Choroid plexus epithelial cell (primary cell): ENCODE measurements at regions not wholly inside any gene's neighbourhood (a gene's known extent, or its start where the extent isn't known, plus 50 kb on each side); places are given as distances from the start of the nearest gene placed in this dataset.

Source experiments
- DNase-seq: peaks from one replicate; pipeline ENCODE4 v3.0.0-alpha.2; 2010; ENCODE audit warnings: low read depth
- H3K4me3 ChIP-seq: 2 replicates; pipeline ENCODE4 v1.5.1; 2011; ENCODE audit warnings: low read depth, mild to moderate bottlenecking, control low read depth, low read length, moderate library complexity
- CTCF ChIP-seq: conservative IDR thresholded peaks from 2 replicates; pipeline ENCODE4 v1.5.1; 2011; ENCODE audit warnings: low read depth, mild to moderate bottlenecking, control low read depth, inconsistent platforms, low read length, moderate library complexity

DNA sequence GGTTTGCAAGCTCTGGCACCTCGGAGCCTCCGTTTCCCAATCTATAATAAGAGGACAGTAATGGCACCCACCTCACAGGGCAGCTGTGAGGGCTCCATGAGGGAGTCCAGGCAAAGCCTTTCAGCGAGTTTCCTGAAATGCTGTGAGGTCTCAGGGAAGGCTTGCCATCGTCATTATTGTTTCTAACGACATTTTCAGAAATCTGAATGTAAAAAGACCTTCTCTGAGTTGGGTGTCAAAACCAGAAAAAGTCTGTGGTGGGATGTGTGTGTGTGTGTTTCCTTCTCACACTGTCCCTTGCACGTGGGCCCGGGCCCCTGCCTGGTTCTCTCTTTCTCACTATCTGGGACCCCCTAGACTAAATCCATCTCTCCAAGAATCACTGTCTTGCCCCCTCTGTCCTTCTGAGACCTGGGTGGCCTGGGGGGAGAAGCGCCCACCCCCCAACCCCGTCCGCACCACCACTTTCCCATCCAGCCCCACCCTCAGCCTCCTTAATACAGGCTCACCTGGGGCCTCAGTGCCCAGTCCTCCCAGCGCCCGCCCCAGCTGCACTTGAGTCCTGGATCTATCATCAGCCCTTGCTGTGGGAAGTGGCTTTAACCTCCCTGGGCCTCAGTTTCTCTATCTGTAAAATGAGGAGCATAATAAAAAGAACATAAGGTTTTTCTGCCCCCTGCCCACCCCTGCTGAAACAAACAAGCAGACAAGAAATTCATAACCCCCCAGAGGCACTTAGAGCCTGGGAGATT is 180.3 kb downstream of the C9orf50 start:
- TF ChIP-seq CTCF, result no peak
- DNase-seq, result no peak
- no peak overlapping the region for H3K4me3 ChIP-seq

GRCh38 chr9:129439242-129439641 is 181.7 kb downstream of the C9orf50 start:
- no peak overlapping the region for H3K4me3 ChIP-seq
- TF ChIP-seq CTCF, result no peak
- no peak for DNase-seq

- no peak for TF ChIP-seq CTCF
- peak overlapping the region; percentile 55 for H3K4me3 ChIP-seq
- no peak for DNase-seq
These were observed 183.1 kb downstream of the C9orf50 start for GRCh38 chr9:129437626-129438323.

DNA sequence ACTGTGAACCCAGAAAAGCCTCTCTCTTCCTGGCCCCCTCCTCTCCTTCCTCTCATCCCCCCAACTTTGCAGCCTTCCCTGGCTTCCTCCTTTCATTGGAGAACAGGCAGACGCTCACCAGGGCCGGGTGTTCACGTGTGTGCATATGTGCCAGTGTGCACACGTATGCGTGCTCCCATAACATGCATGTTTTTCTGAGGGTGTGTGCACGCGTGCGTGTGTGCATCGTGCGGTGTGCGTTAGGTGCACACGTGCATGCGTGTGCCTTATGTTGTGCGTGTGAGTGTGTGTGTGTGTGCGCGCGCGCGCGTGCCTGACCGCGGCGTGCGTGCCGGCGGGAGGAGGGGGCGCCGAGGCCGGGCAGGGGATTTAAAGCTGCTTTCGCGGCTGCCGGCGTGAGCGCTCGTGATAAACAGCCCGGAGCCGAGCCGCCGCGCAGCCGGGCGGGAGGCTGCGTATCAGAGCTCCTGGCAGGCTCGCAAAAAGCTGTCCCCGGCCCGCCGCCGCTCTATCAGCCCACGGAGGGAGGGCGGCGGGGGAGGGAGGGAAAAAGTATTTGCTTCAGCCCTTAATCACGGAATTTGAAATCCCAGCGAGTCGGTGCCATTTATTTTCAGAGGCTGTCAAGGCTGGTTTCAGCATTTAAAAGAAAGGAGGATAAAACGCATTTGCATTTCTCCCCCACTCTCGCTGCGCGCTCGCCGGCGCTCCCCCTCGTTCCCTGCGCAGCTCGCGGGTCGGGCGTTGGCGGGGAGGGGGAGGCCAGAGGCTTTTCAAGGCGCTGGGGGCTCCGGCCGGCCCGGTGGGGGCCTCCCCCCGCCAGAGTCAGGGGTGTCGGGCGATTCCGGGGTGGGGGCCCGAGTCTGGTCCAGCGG is 183.9 kb downstream of the C9orf50 start:
- peak overlapping the region; percentile 55 for H3K4me3 ChIP-seq
- peak; percentile 70 for DNase-seq
- no peak for TF ChIP-seq CTCF

DNA sequence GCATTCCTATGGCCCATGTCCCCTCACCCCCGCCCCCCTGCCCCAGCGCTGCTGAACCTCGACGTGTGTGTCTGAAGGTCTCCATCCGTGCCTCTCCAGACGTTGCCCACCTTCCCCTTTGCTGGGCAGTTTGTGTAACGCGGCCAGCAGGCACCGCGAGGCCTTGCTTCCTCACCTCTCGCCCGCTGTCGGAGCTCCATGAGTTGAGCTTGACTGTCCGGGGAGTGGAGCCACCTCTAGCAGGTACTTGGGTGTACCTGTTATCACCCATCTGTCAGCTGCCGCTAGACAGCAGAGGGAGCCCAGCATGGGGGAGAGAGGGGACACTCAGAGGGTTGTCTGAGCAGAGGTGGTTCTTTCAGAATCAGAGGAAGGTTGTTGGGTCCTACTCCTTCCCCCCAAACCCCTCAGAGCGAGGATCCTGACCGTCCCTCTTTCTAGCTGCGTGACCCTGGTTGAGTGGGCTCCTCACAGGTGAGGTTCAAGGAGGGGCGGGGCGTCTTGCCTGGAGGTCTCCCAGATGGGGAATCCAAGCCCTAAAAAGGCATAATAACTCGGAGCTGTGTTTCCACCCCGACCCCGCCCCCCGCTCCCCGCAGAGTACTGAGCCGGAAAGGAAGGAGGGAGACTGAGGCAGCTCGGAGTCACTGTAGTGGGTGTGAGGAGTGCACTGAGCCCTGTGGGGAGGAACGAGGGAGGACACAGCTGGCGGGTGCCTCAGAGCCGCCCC is 184.7 kb downstream of the C9orf50 start:
- no peak overlapping the region for H3K4me3 ChIP-seq
- DNase-seq, result no peak
- TF ChIP-seq CTCF, result no peak

GRCh38 chr9:129435291-129435690 is 185.6 kb downstream of the C9orf50 start:
- H3K4me3 ChIP-seq, result no peak overlapping the region
- TF ChIP-seq CTCF, result no peak
- DNase-seq, result no peak
